ENCODE measurements at regions not wholly inside any gene's neighbourhood (a gene's known extent, or its start where the extent isn't known, plus 50 kb on each side); places are given as distances from the start of the nearest gene placed in this dataset.

DNA sequence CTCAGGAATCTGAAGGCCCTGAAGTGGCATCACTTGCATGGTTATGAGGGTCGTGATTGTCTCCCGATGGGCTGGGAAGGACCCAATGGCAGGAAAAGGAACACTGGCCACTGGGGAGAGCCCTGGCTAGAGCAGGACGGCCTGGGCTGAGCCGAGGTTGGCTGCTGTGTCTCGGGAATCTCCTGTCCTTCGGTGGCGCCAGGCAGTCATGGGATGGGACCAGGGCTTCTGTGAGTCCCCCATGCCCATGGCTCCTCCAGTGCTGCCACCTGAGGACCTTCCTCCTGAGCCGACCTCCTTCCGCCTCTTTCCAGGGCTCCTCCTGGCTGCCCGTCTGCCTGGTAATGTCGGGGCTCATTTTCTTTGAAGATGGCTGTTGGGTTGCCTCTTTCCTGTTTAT is 1394.0 kb downstream of the BRD1 start:
- DNase-seq (ENCODE audit: low read depth), result no peak
- H3K4me3 ChIP-seq (ENCODE audit: low read depth, low read length), result no peak overlapping the region
- TF ChIP-seq CTCF (IDR thresholded peaks at IDR 0.05; ENCODE audit: low read depth, low read length) (no peak), MYC (IDR thresholded peaks at IDR 0.05; ENCODE audit: low read depth, low read length) (no peak), POLR2A (IDR thresholded peaks at IDR 0.05; ENCODE audit: extremely low read depth, insufficient read length) (no peak), MAX (IDR thresholded peaks at IDR 0.05; ENCODE audit: low read depth, low read length) (no peak)

GRCh38 chr22:48432781-48433518 is 1394.7 kb downstream of the BRD1 start:
- no peak for TF ChIP-seq POLR2A (IDR thresholded peaks at IDR 0.05; ENCODE audit: extremely low read depth, insufficient read length)
- no peak for TF ChIP-seq MYC (IDR thresholded peaks at IDR 0.05; ENCODE audit: low read depth, low read length)
- no peak for TF ChIP-seq MAX (IDR thresholded peaks at IDR 0.05; ENCODE audit: low read depth, low read length)
- no peak for TF ChIP-seq CTCF (IDR thresholded peaks at IDR 0.05; ENCODE audit: low read depth, low read length)

GRCh38 chr22:48431536-48432315 is 1395.9 kb downstream of the BRD1 start:
- DNase-seq (ENCODE audit: low read depth), result no peak
- no peak overlapping the region for H3K4me3 ChIP-seq (ENCODE audit: low read depth, low read length)
- no peak for TF ChIP-seq CTCF (IDR thresholded peaks at IDR 0.05; ENCODE audit: low read depth, low read length)
- no peak for TF ChIP-seq POLR2A (IDR thresholded peaks at IDR 0.05; ENCODE audit: extremely low read depth, insufficient read length)
- TF ChIP-seq MYC (IDR thresholded peaks at IDR 0.05; ENCODE audit: low read depth, low read length), result no peak
- TF ChIP-seq MAX (IDR thresholded peaks at IDR 0.05; ENCODE audit: low read depth, low read length), result no peak

More at GRCh38 chr22:48432781-48433518, 1394.7 kb downstream of the BRD1 start:
- DNase-seq (ENCODE audit: low read depth), result no peak
- no peak overlapping the region for H3K4me3 ChIP-seq (ENCODE audit: low read depth, low read length)

GRCh38 chr22:48431014-48431413 is 1396.7 kb downstream of the BRD1 start:
- no peak for DNase-seq (ENCODE audit: low read depth)
- H3K4me3 ChIP-seq (ENCODE audit: low read depth, low read length), result no peak overlapping the region
- no peak for TF ChIP-seq CTCF (IDR thresholded peaks at IDR 0.05; ENCODE audit: low read depth, low read length)
- TF ChIP-seq MAX (IDR thresholded peaks at IDR 0.05; ENCODE audit: low read depth, low read length), result no peak
- TF ChIP-seq POLR2A (IDR thresholded peaks at IDR 0.05; ENCODE audit: extremely low read depth, insufficient read length), result no peak
- no peak for TF ChIP-seq MYC (IDR thresholded peaks at IDR 0.05; ENCODE audit: low read depth, low read length)

GRCh38 chr22:48429446-48430020 is 1398.1 kb downstream of the BRD1 start:
- no peak overlapping the region for H3K4me3 ChIP-seq (ENCODE audit: low read depth, low read length)
- no peak for DNase-seq (ENCODE audit: low read depth)
- TF ChIP-seq POLR2A (IDR thresholded peaks at IDR 0.05; ENCODE audit: extremely low read depth, insufficient read length) (no peak), MAX (IDR thresholded peaks at IDR 0.05; ENCODE audit: low read depth, low read length) (no peak), CTCF (IDR thresholded peaks at IDR 0.05; ENCODE audit: low read depth, low read length) (no peak), MYC (IDR thresholded peaks at IDR 0.05; ENCODE audit: low read depth, low read length) (no peak)

Data from NB4 (cell line).